HL-60 (cell line): ENCODE measurements at regions not wholly inside any gene's neighbourhood (a gene's known extent, or its start where the extent isn't known, plus 50 kb on each side); places are given as distances from the start of the nearest gene placed in this dataset.

Experiments used
- DNase-seq, 2 experiments: peaks; one replicate each; pipeline ENCODE4 v3.0.0-alpha.2; 2010 to 2020; ENCODE audit warnings: low read depth in 1 of 2, low spot score in 1 of 2
- H3K27ac ChIP-seq: fragments of 250-450 bp; sonication (Bioruptor Pico); replicated peaks from 2 replicates; pipeline ENCODE4 v1.5.1; 2020; ENCODE audit warnings: mild to moderate bottlenecking, moderate library complexity
- H3K27me3 ChIP-seq: fragments of 250-450 bp; sonication (Bioruptor Pico); 2 replicates; pipeline ENCODE4 v1.5.1; 2021; ENCODE audit warnings: mild to moderate bottlenecking, moderate library complexity; ENCODE audit not compliant: insufficient read depth, poor library complexity, severe bottlenecking
- H3K4me3 ChIP-seq: replicated peaks from 2 replicates; pipeline ENCODE4 v1.5.1; 2011; ENCODE audit warnings: mild to moderate bottlenecking, control low read depth, low read length; ENCODE audit not compliant: insufficient read depth
- CTCF ChIP-seq: IDR thresholded peaks from one replicate; pipeline ENCODE4 v1.5.1; 2011; ENCODE audit warnings: low read length, control low read depth, inconsistent platforms; ENCODE audit not compliant: insufficient read depth
- GABPA ChIP-seq: IDR thresholded peaks from 2 replicates; pipeline ENCODE4 v1.6.1; 2012; ENCODE audit warnings: low read depth
- POLR2AphosphoS5 ChIP-seq: IDR thresholded peaks from 2 replicates; pipeline ENCODE4 v1.6.1; 2012; ENCODE audit warnings: low read depth
- REST ChIP-seq: IDR thresholded peaks from 2 replicates; pipeline ENCODE4 v1.6.1; 2012; ENCODE audit warnings: low read depth; ENCODE audit not compliant: insufficient replicate concordance
- SPI1 ChIP-seq: IDR thresholded peaks from 2 replicates; pipeline ENCODE4 v1.6.1; 2012; ENCODE audit warnings: low read depth, mild to moderate bottlenecking, borderline replicate concordance

- no peak overlapping the region for H3K4me3 ChIP-seq
- DNase-seq, result no peak
- TF ChIP-seq SPI1 (no peak), REST (no peak)
Observed at GRCh38 chr4:14241574-14241973, 614.0 kb upstream of the BOD1L1 start.

GRCh38 chr4:14247767-14248166 is 620.2 kb upstream of the BOD1L1 start:
- Histone ChIP-seq H3K27ac (no peak overlapping the region), H3K4me3 (no peak overlapping the region), H3K27me3 (no peaks in the 10 kb centered on the region)
- TF ChIP-seq SPI1, result no peak
- TF ChIP-seq CTCF, result no peak
- no peak for TF ChIP-seq GABPA
- no peak for TF ChIP-seq POLR2AphosphoS5
- TF ChIP-seq REST, result no peak
- no peak for DNase-seq

More at GRCh38 chr4:14241574-14241973, 614.0 kb upstream of the BOD1L1 start:
- Histone ChIP-seq H3K27me3 (no peaks in the 10 kb centered on the region), H3K27ac (no peak overlapping the region)

- no peaks in the 10 kb centered on the region for H3K27me3 ChIP-seq
- no peak for DNase-seq
- H3K4me3 ChIP-seq, result no peak overlapping the region
- no peak overlapping the region for H3K27ac ChIP-seq
- TF ChIP-seq POLR2AphosphoS5 (no peak), REST (no peak), CTCF (no peak), SPI1 (no peak), GABPA (no peak)
Observed at GRCh38 chr4:14249226-14249625, 621.7 kb upstream of the BOD1L1 start.

GRCh38 chr4:14254252-14254651 is 626.7 kb upstream of the BOD1L1 start:
- H3K27ac ChIP-seq, result no peak overlapping the region
- H3K27me3 ChIP-seq, result no peaks in the 10 kb centered on the region
- TF ChIP-seq GABPA (no peak), SPI1 (no peak), REST (no peak), CTCF (peak; percentile 46), POLR2AphosphoS5 (no peak)
- H3K4me3 ChIP-seq, result no peak overlapping the region
- DNase-seq, result peak in 1 of 2 experiments; percentile 8
